ENCODE measurements at regions not wholly inside any gene's neighbourhood (a gene's known extent, or its start where the extent isn't known, plus 50 kb on each side); places are given as distances from the start of the nearest gene placed in this dataset.
"Not testable (repeated sequence)": the region's sequence is repeated elsewhere in the genome, so short reads cannot be mapped to it uniquely, and the experiment has no call there.

GRCh38 chr1:58249737-58250586 lies 296.6 kb downstream of the OMA1 start:
- no peak for DNase-seq

GRCh38 chr1:58249388-58249736 lies 297.2 kb downstream of the OMA1 start:
- no peak for DNase-seq

- DNase-seq = no peak
Measured at GRCh38 chr1:58248791-58249190, 297.7 kb downstream of the OMA1 start.

- no peak for DNase-seq
Measured at GRCh38 chr1:58248072-58248471, 298.5 kb downstream of the OMA1 start.

- DNase-seq = no peak
Measured at GRCh38 chr1:58246549-58246948, 300.0 kb downstream of the OMA1 start.

- DNase-seq = no peak
Measured at GRCh38 chr1:58244872-58245271, 301.7 kb downstream of the OMA1 start.

- DNase-seq = no peak
Measured at GRCh38 chr1:58238846-58239245, 307.7 kb downstream of the OMA1 start.

GRCh38 chr1:58233729-58234128 lies 312.8 kb downstream of the OMA1 start:
- no peak for DNase-seq

GRCh38 chr1:58231204-58231603 lies 315.3 kb downstream of the OMA1 start:
- no peak for DNase-seq

- no peak for DNase-seq
Measured at GRCh38 chr1:58227604-58228003, 318.9 kb downstream of the OMA1 start.

- no peak for DNase-seq
Measured at GRCh38 chr1:58223522-58223921, 323.0 kb downstream of the OMA1 start.

GRCh38 chr1:58220836-58221472 lies 325.6 kb downstream of the OMA1 start:
- DNase-seq = no peak

GRCh38 chr1:58216169-58216568 lies 330.4 kb downstream of the OMA1 start:
- DNase-seq = not testable (repeated sequence)

- no peak for DNase-seq
Measured at GRCh38 chr1:58214674-58215073, 331.9 kb downstream of the OMA1 start.

GRCh38 chr1:58211869-58212268 lies 334.7 kb downstream of the OMA1 start:
- DNase-seq = no peak

GRCh38 chr1:58209575-58209974 lies 337.0 kb downstream of the OMA1 start:
- no peak for DNase-seq

GRCh38 chr1:58206749-58207148 lies 339.8 kb downstream of the OMA1 start:
- no peak for DNase-seq

- DNase-seq = no peak
Measured at GRCh38 chr1:58204284-58204683, 342.2 kb downstream of the OMA1 start.

- no peak for DNase-seq
Measured at GRCh38 chr1:58201492-58202106, 344.9 kb downstream of the OMA1 start.

GRCh38 chr1:58200437-58200836 lies 346.1 kb downstream of the OMA1 start:
- DNase-seq = no peak

- DNase-seq = no peak
Measured at GRCh38 chr1:58197811-58198210, 348.7 kb downstream of the OMA1 start.

- DNase-seq = no peak
Measured at GRCh38 chr1:58190267-58190988, 356.1 kb downstream of the OMA1 start.

- no peak for DNase-seq
Measured at GRCh38 chr1:58189453-58189852, 357.1 kb downstream of the OMA1 start.

GRCh38 chr1:58183286-58183685 lies 363.2 kb downstream of the OMA1 start:
- DNase-seq = no peak

Measured in DMS79 treated with DMSO at 0.1 percent for 48 hours (cell line).